ENCODE measurements at regions not wholly inside any gene's neighbourhood (a gene's known extent, or its start where the extent isn't known, plus 50 kb on each side); places are given as distances from the start of the nearest gene placed in this dataset.

DNA sequence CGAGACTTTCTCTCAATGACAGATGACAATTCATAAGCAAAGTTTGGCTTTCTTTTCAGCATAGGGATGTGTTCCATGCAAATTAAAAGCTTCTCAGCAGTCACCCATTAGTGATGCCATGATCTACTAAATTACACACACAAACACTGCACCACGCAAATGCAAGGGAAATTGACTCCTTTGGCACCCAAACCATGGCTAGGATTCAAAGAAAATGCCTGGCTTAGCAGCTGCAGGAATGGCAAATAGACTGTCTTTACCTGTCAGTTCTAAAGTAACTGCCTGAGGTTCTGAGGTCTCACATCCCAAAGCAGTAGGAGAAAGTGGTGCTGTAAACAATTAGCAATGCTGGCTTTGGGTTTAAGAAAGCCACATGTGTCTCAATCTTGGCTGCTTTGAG is 108.6 kb upstream of the ATP10B start:
- TF ChIP-seq, protein P1, sequence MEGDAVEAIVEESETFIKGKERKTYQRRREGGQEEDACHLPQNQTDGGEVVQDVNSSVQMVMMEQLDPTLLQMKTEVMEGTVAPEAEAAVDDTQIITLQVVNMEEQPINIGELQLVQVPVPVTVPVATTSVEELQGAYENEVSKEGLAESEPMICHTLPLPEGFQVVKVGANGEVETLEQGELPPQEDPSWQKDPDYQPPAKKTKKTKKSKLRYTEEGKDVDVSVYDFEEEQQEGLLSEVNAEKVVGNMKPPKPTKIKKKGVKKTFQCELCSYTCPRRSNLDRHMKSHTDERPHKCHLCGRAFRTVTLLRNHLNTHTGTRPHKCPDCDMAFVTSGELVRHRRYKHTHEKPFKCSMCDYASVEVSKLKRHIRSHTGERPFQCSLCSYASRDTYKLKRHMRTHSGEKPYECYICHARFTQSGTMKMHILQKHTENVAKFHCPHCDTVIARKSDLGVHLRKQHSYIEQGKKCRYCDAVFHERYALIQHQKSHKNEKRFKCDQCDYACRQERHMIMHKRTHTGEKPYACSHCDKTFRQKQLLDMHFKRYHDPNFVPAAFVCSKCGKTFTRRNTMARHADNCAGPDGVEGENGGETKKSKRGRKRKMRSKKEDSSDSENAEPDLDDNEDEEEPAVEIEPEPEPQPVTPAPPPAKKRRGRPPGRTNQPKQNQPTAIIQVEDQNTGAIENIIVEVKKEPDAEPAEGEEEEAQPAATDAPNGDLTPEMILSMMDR (IDR thresholded peaks at IDR 0.05), result no peak
- no peak for TF ChIP-seq POLR2A (IDR thresholded peaks at IDR 0.05)
- no peak for TF ChIP-seq POLR2AphosphoS5 (IDR thresholded peaks at IDR 0.05)

All from gastroesophageal sphincter (tissue), 3 donors.